AG08396 (cell line): ENCODE measurements at regions not wholly inside any gene's neighbourhood (a gene's known extent, or its start where the extent isn't known, plus 50 kb on each side); places are given as distances from the start of the nearest gene placed in this dataset.
"Not testable (repeated sequence)": the region's sequence is repeated elsewhere in the genome, so short reads cannot be mapped to it uniquely, and the experiment has no call there.

Experiments used
- DNase-seq: peaks from one replicate; pipeline ENCODE4 v3.0.0; 2012; ENCODE audit warnings: low spot score, mixed read lengths

GRCh38 chr14:96686126-96686525 is 111.1 kb upstream of the VRK1 start:
- no peak for DNase-seq

- no peak for DNase-seq
Measured at GRCh38 chr14:96688629-96689028, 108.6 kb upstream of the VRK1 start.

- no peak for DNase-seq
Measured at GRCh38 chr14:96690713-96691383, 106.3 kb upstream of the VRK1 start.

GRCh38 chr14:96693252-96693820 is 103.8 kb upstream of the VRK1 start:
- DNase-seq = no peak

- no peak for DNase-seq
Measured at GRCh38 chr14:96693987-96694386, 103.2 kb upstream of the VRK1 start.

GRCh38 chr14:96698960-96699539 is 98.1 kb upstream of the VRK1 start:
- DNase-seq = no peak

- DNase-seq = no peak
Measured at GRCh38 chr14:96699666-96700065, 97.5 kb upstream of the VRK1 start.

GRCh38 chr14:96702831-96703230 is 94.4 kb upstream of the VRK1 start:
- no peak for DNase-seq

- DNase-seq = no peak
Measured at GRCh38 chr14:96705422-96706092, 91.6 kb upstream of the VRK1 start.

- no peak for DNase-seq
Measured at GRCh38 chr14:96706893-96707292, 90.3 kb upstream of the VRK1 start.

- no peak for DNase-seq
Measured at GRCh38 chr14:96710060-96710666, 87.0 kb upstream of the VRK1 start.

- no peak for DNase-seq
Measured at GRCh38 chr14:96711559-96712267, 85.5 kb upstream of the VRK1 start.

- no peak for DNase-seq
Measured at GRCh38 chr14:96713426-96713825, 83.8 kb upstream of the VRK1 start.

- not testable (repeated sequence) for DNase-seq
Measured at GRCh38 chr14:96714537-96714936, 82.6 kb upstream of the VRK1 start.

- DNase-seq = no peak
Measured at GRCh38 chr14:96717116-96717515, 80.1 kb upstream of the VRK1 start.

- no peak for DNase-seq
Measured at GRCh38 chr14:96718407-96718806, 78.8 kb upstream of the VRK1 start.

GRCh38 chr14:96720702-96721101 is 76.5 kb upstream of the VRK1 start:
- not testable (repeated sequence) for DNase-seq

GRCh38 chr14:96722736-96723135 is 74.4 kb upstream of the VRK1 start:
- no peak for DNase-seq

- no peak for DNase-seq
Measured at GRCh38 chr14:96723946-96724345, 73.2 kb upstream of the VRK1 start.

GRCh38 chr14:96725232-96725631 is 72.0 kb upstream of the VRK1 start:
- DNase-seq = no peak

GRCh38 chr14:96727073-96727472 is 70.1 kb upstream of the VRK1 start:
- no peak for DNase-seq

GRCh38 chr14:96727491-96727890 is 69.7 kb upstream of the VRK1 start:
- DNase-seq = no peak
